Right cardiac atrium (tissue), 5 donors: ENCODE measurements at regions not wholly inside any gene's neighbourhood (a gene's known extent, or its start where the extent isn't known, plus 50 kb on each side); places are given as distances from the start of the nearest gene placed in this dataset.
"Not testable (repeated sequence)": the region's sequence is repeated elsewhere in the genome, so short reads cannot be mapped to it uniquely, and the experiment has no call there.

ENCODE experiments used
- ATAC-seq, 2 donors: fragments of 200-7000 bp; cut with Tn5 transposase; one replicate each; pipeline versions ENCODE4 v1.8.0 to v1.9.1; 2020; ENCODE audit warnings: moderate library complexity in 2 of 2, mild to moderate bottlenecking in 1 of 2
- DNase-seq, 3 donors: peaks; one replicate each; pipeline ENCODE4 v3.0.0-alpha.2; 2020
- H3K27ac ChIP-seq: one replicate; pipeline ENCODE4 v1.5.1; 2013; ENCODE audit warnings: mild to moderate bottlenecking, low read length, control low read depth, moderate library complexity
- H3K27me3 ChIP-seq: one replicate; pipeline ENCODE4 v1.6.1; 2013; ENCODE audit not compliant: control insufficient read depth, insufficient read depth
- H3K4me1 ChIP-seq: one replicate; pipeline ENCODE4 v1.6.1; 2013; ENCODE audit warnings: low read length; ENCODE audit not compliant: control insufficient read depth, insufficient read depth
- H3K4me3 ChIP-seq: one replicate; pipeline ENCODE4 v1.5.1; 2013; ENCODE audit warnings: low read length, control low read depth
- H3K9me3 ChIP-seq: one replicate; pipeline ENCODE4 v1.6.1; 2013; ENCODE audit warnings: low read length; ENCODE audit not compliant: control insufficient read depth
- WGBS: extraction: QIAGEN DNeasy Blood & Tissue Kit; methylation state at CpG from one replicate; pipeline ENCODE4 v1.1.7; 2013; 5-methylcytosine and 5-hydroxymethylcytosine counted together
- intact Hi-C, 4 donors: fragments of 100-400 bp; cut with DNase I; formaldehyde crosslinking; loops; one replicate each; pipeline versions ENCODE4 v1.11.0 to v1.14.0; 2022 to 2023
- donor health status: healthy with polysubstance abuse.
- donor health status: DM: no; HTN: yes; CAD: no.
- donor health status: DM: no; HTN: no; CAD: no.
- donor health status: DM: no; HTN: yes; CAD: no; lungs with severe emphysema.
- donor health status: DM: yes; HTN: yes; CAD: no.

GRCh38 chr5:34171398-34171797 lies 128.4 kb upstream of the C1QTNF3 start:
- ATAC-seq, DNase-seq, intact Hi-C loops: not testable (repeated sequence)

GRCh38 chr5:34179453-34180190 lies 136.6 kb upstream of the C1QTNF3 start:
- intact Hi-C loops, H3K27me3 ChIP-seq, H3K27ac ChIP-seq, H3K4me1 ChIP-seq, ATAC-seq, H3K4me3 ChIP-seq, H3K9me3 ChIP-seq: not testable (repeated sequence)
- peak in 2 of 3 donors; percentile 33 to 45 for DNase-seq
- 96% methylated on average over 10 of the region's 10 CpGs for WGBS

More at GRCh38 chr5:34171398-34171797, 128.4 kb upstream of the C1QTNF3 start:
- not testable (repeated sequence) for H3K27me3 ChIP-seq, H3K9me3 ChIP-seq, H3K27ac ChIP-seq, H3K4me1 ChIP-seq, H3K4me3 ChIP-seq

- H3K4me1 ChIP-seq, H3K9me3 ChIP-seq, ATAC-seq, H3K27ac ChIP-seq, H3K27me3 ChIP-seq, intact Hi-C loops, H3K4me3 ChIP-seq: not testable (repeated sequence)
- peak in 1 of 3 donors; percentile 40 for DNase-seq
- WGBS = 96% methylated on average over 9 of the region's 10 CpGs
These were observed 137.2 kb upstream of the C1QTNF3 start for GRCh38 chr5:34180225-34180624.

GRCh38 chr5:34180940-34181614 lies 138.1 kb upstream of the C1QTNF3 start:
- H3K4me3 ChIP-seq, ATAC-seq, H3K27me3 ChIP-seq, intact Hi-C loops, H3K9me3 ChIP-seq, H3K27ac ChIP-seq, H3K4me1 ChIP-seq: not testable (repeated sequence)
- peak; percentile 12 to 58 (median 57) for DNase-seq
- 84% methylated on average over 9 of the region's 14 CpGs for WGBS

- 98% methylated on average over 6 of the region's 6 CpGs for WGBS
- intact Hi-C loops, ATAC-seq, H3K4me3 ChIP-seq, H3K9me3 ChIP-seq, H3K27ac ChIP-seq, H3K4me1 ChIP-seq, H3K27me3 ChIP-seq: not testable (repeated sequence)
- peak in 1 of 3 donors; percentile 40 for DNase-seq
These were observed 142.0 kb upstream of the C1QTNF3 start for GRCh38 chr5:34185005-34185404.

GRCh38 chr5:34185572-34185971 lies 142.6 kb upstream of the C1QTNF3 start:
- DNase-seq, H3K27ac ChIP-seq, ATAC-seq, intact Hi-C loops, H3K9me3 ChIP-seq, H3K4me3 ChIP-seq, H3K27me3 ChIP-seq, H3K4me1 ChIP-seq: not testable (repeated sequence)
- 87% methylated on average over 2 of the region's 2 CpGs for WGBS

GRCh38 chr5:34186108-34186507 lies 143.1 kb upstream of the C1QTNF3 start:
- H3K4me3 ChIP-seq, intact Hi-C loops, H3K9me3 ChIP-seq, H3K27me3 ChIP-seq, H3K27ac ChIP-seq, H3K4me1 ChIP-seq, ATAC-seq: not testable (repeated sequence)
- WGBS = 97% methylated on average over 2 of the region's 2 CpGs
- DNase-seq = peak in 2 of 3 donors; percentile 34 to 35

GRCh38 chr5:34186865-34187264 lies 143.9 kb upstream of the C1QTNF3 start:
- 85% methylated on average over 2 of the region's 2 CpGs for WGBS
- intact Hi-C loops = not testable (repeated sequence)

GRCh38 chr5:34187441-34187840 lies 144.4 kb upstream of the C1QTNF3 start:
- H3K9me3 ChIP-seq, intact Hi-C loops, H3K4me1 ChIP-seq, H3K4me3 ChIP-seq, DNase-seq, ATAC-seq, H3K27ac ChIP-seq, H3K27me3 ChIP-seq: not testable (repeated sequence)
- WGBS = 95% methylated on average over 2 of the region's 4 CpGs

More at GRCh38 chr5:34186865-34187264, 143.9 kb upstream of the C1QTNF3 start:
- H3K4me3 ChIP-seq, H3K27ac ChIP-seq, H3K4me1 ChIP-seq, H3K27me3 ChIP-seq, ATAC-seq, H3K9me3 ChIP-seq: not testable (repeated sequence)
- DNase-seq = peak in 1 of 3 donors; percentile 37

GRCh38 chr5:34188001-34188822 lies 145.2 kb upstream of the C1QTNF3 start:
- H3K9me3 ChIP-seq, H3K4me1 ChIP-seq, H3K27ac ChIP-seq, H3K27me3 ChIP-seq, intact Hi-C loops, ATAC-seq, H3K4me3 ChIP-seq: not testable (repeated sequence)
- 94% methylated on average over 10 of the region's 11 CpGs for WGBS
- DNase-seq = peak; percentile 50 to 76 (median 73)

GRCh38 chr5:34189246-34189645 lies 146.2 kb upstream of the C1QTNF3 start:
- DNase-seq = peak; percentile 30 to 78 (median 69)
- H3K4me1 ChIP-seq, ATAC-seq, H3K4me3 ChIP-seq, H3K27ac ChIP-seq, H3K27me3 ChIP-seq, H3K9me3 ChIP-seq, intact Hi-C loops: not testable (repeated sequence)
- 97% methylated on average over 18 of the region's 21 CpGs for WGBS
